ENCODE measurements at regions not wholly inside any gene's neighbourhood (a gene's known extent, or its start where the extent isn't known, plus 50 kb on each side); places are given as distances from the start of the nearest gene placed in this dataset.

DNA sequence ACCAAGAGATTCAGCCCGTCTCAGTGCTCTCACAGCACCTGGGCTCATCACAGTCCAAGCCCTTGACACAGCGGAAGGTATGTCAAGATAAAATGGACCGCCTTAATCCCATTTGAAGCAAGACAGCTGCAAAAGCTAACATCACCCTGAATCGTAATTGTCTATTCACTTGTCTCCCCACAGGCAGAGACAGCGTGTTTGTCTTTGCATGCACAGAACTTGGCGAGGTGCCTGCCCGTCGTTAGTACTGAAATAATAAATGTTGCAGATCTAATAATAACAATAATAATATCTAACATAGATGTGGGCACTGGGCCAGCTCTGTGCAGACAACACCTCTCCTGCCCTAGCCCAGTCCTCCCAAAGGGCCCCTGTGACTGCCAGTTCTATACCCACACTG lies 271.7 kb downstream of the NPHP4 start:
- Mint-ChIP-seq H3K36me3 (no peaks in the 10 kb centered on the region), H3K27ac (no peak overlapping the region), H3K4me3 (no peak overlapping the region)

DNA sequence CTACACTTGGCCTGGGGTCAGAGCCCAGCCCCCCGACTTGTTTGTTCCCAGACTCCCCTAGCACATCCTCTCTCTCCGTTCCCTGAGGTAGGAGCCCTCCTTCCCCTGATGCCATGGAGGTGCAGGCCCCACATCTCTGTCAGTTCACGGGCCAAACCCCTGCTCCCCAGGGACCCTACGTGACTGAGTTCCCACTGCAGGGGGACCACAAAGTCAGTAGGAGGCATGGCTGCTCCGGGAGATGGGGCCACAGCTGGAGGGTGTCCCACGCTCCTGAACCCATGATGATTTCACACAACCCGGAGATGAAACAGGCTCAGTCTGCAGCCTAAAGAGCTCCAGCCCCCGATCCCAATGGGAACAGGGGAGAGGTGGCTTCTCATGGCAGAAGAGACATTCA lies 272.2 kb downstream of the NPHP4 start:
- Mint-ChIP-seq H3K4me3 (no peak overlapping the region), H3K9me3 (peaks cover 8% of the 10 kb centered on the region), H3K27me3 (peaks cover 8% of the 10 kb centered on the region), H3K36me3 (no peaks in the 10 kb centered on the region), H3K27ac (no peak overlapping the region), H3K4me1 (no peaks in the 10 kb centered on the region)

More for the DNA sequence above, 271.7 kb downstream of the NPHP4 start:
- Mint-ChIP-seq H3K27me3 (peaks cover 8% of the 10 kb centered on the region), H3K4me1 (no peaks in the 10 kb centered on the region), H3K9me3 (peaks cover 4% of the 10 kb centered on the region)

DNA sequence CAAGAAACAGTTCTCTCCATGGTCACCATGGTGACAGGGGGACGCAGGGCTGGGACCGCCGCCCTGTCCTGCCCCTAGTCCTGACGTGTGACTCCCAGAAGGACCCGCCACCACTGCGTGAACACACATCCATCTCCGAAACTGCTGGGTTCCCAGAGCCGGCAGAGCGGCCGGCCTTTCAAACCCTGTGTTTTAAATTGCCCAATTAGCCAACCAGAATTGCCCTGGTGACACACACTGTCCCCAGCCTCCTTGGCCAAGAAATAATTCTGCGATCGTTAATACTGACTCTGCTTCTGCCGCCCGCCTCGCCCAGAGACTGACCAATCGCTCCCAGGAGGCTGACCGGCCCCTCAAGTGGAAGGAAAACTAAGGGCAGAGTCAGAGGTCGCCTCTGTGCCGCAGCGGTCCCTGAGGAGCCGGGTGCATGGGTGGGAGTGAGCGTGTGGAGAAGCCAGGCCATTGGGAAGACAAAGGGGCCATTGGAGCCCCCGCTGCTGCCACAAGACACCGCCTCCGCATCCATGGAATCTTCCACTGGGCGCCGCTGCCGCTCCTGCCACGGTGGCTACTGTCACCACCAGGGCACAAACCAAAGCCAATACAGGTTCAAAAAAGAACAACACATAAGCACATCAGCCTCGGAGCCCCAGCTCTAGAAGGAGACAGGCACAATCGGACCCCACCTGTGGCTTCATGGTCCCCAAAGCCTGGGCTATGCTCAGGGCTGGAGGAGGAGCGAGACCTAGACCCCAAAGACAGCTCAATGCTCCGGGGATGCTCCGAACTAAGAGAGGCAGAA lies 273.2 kb downstream of the NPHP4 start:
- peaks cover 8% of the 10 kb centered on the region for H3K27me3 Mint-ChIP-seq

DNA sequence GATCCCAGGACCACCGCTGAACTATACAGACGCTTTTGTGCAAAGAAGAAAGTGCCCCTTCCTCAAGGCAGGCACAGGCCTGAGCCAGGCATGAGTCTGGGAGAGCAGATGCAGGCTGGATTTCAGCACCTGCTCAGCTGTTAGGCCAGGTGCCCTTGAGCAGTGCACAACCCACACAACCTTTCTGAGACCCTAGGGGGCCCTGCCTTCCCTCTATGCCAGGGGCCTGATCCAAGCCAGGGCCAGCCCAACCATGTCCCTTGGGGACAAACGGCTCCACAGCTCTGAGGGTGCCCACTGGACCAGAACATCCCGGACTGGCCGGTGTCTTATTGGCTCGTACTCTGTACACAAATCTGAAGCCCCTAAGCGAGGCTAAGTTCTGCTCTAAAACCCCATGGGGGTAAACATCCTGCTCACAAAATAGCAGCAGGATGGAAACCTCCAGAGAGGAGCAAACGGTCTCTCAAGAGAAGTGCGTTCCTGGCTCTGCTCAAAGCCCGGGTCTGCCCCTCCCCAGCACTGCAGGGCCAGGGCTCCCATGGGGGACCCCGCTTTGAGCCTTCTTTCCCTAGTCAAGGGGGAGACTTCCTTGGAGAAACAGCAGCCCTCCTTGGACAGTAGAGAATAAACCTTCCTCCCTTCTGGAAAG lies 275.1 kb downstream of the NPHP4 start:
- Mint-ChIP-seq H3K4me1 (no peaks in the 10 kb centered on the region), H3K9me3 (peaks cover 12% of the 10 kb centered on the region), H3K36me3 (no peaks in the 10 kb centered on the region), H3K4me3 (no peak overlapping the region), H3K27me3 (peaks cover 8% of the 10 kb centered on the region), H3K27ac (no peak overlapping the region)

More for the DNA sequence above, 273.2 kb downstream of the NPHP4 start:
- no peaks in the 10 kb centered on the region for H3K4me1 Mint-ChIP-seq
- H3K4me3 Mint-ChIP-seq = no peak overlapping the region
- H3K9me3 Mint-ChIP-seq = peaks cover 12% of the 10 kb centered on the region
- no peaks in the 10 kb centered on the region for H3K36me3 Mint-ChIP-seq
- H3K27ac Mint-ChIP-seq = no peak overlapping the region

DNA sequence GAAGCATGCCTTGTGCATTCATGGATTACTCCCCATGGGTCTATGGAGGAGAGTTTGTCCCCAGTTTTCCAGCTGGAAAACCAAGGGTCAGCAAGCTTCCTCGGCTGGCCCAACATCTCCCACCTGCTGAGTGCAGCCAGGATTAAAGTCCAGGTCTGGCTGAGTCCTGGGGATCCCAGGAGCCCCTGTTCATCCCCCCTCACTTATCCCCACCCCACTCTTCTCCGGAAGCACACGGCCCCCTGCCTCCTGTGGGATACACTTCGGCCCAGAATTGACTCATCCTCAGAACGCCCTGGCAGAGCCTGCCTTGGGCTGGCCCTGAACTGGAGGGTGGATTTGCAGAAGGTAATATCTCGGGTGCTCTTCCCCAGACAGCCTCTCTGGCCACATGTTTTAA lies 276.1 kb downstream of the NPHP4 start:
- no peak overlapping the region for H3K27ac Mint-ChIP-seq

DNA sequence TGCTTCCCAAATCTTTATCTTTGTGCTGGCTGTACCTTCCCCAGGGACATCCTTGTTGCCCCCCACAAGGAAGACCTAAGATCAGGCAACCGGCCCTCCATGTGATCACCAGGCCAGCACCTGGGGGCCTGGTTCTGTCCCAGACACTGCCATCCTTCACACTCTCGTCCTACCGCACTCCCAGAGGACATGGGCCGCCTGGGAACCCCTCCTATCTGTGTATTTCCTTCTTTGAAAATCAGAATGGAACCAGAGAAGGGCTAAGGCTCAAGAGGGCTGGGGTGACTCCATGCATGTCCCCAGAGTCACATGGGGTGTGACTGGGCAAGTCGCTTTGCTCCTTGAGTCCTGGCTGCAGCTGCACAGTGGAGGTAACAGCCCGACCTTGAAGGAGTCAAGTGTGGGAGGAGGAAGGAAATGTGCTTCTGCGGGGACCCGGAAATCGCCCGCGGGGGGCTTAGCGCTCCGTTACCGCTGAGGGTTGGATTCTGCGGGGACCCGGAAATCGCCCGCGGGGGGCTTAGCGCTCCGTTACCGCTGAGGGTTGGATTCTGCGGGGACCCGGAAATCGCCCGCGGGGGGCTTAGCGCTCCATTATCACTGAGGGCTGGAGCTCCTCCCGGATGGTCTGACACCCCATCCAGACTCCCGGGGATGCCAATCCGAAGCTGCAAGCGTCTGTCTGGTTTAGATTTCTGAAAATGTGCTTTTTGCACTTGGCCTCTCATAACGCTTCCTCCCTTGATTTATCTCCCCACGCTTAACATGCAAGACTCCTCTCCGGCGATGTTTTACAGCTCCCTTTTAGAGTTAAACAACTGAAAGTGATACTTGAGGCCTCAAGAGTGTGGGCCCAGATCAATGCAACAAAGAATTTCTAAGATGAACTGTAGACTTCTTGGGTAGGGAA lies 278.9 kb downstream of the NPHP4 start:
- peak overlapping the region; percentile 30 for H3K27ac Mint-ChIP-seq
- peaks cover 5% of the 10 kb centered on the region for H3K27me3 Mint-ChIP-seq
- H3K4me1 Mint-ChIP-seq = no peaks in the 10 kb centered on the region
- no peak overlapping the region for H3K4me3 Mint-ChIP-seq
- no peaks in the 10 kb centered on the region for H3K36me3 Mint-ChIP-seq
- peaks cover 12% of the 10 kb centered on the region for H3K9me3 Mint-ChIP-seq

More for the DNA sequence above, 276.1 kb downstream of the NPHP4 start:
- no peaks in the 10 kb centered on the region for H3K36me3 Mint-ChIP-seq
- peaks cover 12% of the 10 kb centered on the region for H3K9me3 Mint-ChIP-seq
- no peaks in the 10 kb centered on the region for H3K4me1 Mint-ChIP-seq
- no peak overlapping the region for H3K4me3 Mint-ChIP-seq
- peaks cover 6% of the 10 kb centered on the region for H3K27me3 Mint-ChIP-seq

DNA sequence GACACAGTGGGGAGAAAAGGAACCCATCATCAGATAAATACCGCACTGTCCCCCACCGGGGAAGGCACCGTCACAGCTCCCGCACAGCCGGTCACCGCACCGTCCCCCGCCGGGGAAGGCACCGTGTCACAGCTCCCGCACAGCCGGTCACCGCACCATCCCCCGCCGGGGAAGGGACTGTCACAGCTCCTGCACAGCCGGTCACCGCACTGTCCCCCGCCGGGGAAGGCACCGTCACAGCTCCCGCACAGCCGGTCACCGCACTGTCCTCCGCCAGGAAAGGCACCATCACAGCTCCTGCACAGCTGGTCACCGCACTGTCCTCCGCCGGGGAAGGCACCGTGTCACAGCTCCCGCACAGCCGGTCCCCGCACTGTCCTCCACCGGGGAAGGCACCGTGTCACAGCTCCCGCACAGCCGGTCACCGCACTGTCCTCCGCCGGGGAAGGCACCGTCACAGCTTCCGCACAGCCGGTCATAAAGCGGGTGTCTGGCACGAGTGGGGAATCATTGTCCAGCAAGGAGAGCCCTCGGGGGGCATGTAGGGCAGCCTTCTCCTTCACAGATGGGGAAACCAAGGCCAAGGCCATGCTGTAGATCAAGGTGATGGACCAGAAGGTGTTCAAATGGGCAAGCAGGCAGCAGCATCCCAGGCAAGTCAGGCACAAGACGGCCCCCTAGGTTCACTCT lies 280.1 kb downstream of the NPHP4 start:
- Mint-ChIP-seq H3K4me1 (no peaks in the 10 kb centered on the region), H3K9me3 (peaks cover 12% of the 10 kb centered on the region), H3K36me3 (no peaks in the 10 kb centered on the region), H3K27me3 (peaks cover 1% of the 10 kb centered on the region), H3K27ac (no peak overlapping the region), H3K4me3 (no peak overlapping the region)

DNA sequence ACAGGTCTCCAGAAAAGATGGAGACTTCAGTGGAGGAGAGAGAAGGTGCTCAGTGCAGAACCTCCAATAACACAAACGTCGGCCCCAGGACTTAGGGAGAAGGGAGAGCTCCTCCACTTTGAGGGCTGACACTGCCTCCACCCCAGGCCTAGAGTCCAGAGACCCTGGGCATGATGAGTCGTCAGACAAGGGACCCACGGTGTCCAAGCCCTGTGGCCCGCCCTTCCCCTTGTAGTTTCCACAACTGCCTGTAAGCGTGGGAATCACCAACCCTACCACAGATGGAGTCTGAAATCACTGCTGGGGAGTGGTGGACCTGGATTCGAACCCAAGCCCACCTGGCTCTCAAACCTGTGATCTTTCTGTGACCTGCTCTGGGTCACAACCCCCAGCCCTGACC lies 281.1 kb downstream of the NPHP4 start:
- Mint-ChIP-seq H3K27ac (no peak overlapping the region), H3K36me3 (no peaks in the 10 kb centered on the region), H3K4me1 (no peaks in the 10 kb centered on the region), H3K9me3 (peaks cover 12% of the 10 kb centered on the region), H3K27me3 (peaks cover 1% of the 10 kb centered on the region), H3K4me3 (no peak overlapping the region)

DNA sequence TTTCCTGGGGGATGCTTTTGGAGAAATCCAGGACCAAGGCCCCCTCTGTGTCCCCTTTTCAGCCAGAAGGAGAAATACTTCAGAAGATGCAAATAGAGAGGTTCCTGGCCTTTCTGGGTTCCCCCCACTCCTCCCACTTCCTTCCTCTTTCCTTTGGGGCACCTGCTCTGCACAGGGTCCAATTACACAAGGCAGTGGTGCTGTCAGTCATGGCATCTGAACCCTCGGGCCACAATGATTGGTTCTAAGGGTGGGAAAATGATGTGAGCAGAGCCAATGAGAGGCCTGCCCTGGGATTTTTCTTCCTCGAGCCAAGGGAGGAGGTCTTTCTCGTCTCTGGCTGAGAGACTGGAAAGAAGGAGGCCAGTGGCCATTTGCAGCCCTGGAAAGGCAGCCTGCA lies 282.2 kb downstream of the NPHP4 start:
- H3K36me3 Mint-ChIP-seq = no peaks in the 10 kb centered on the region
- H3K27ac Mint-ChIP-seq = no peak overlapping the region
- peaks cover 3% of the 10 kb centered on the region for H3K9me3 Mint-ChIP-seq
- no peak overlapping the region for H3K4me3 Mint-ChIP-seq
- no peaks in the 10 kb centered on the region for H3K4me1 Mint-ChIP-seq
- H3K27me3 Mint-ChIP-seq = no peaks in the 10 kb centered on the region

DNA sequence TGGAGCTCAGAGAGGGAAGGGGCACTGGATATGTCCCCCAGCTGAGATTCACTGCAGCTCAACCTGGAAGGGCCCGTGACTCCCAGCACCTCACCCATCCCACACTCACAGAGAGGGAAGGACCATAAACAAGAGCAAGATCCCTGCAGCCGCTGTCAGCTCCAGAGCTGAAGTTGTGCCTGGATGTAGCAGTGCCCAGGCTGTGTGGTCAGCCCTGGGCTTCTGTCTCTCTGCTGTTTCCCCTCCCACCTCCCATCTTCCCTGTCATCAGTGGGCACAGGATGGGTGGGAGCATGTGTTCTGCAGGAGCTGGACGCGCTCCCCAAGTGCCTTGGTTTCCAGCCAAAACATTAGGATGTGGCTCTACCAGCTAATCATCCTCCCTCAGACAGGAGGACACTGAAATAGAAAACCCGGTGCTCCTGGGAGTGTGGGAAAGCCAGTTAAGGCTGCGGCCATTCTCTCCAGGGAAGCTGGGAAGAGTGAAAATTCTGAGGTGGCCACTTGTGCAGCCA lies 282.7 kb downstream of the NPHP4 start:
- Mint-ChIP-seq H3K36me3 (no peaks in the 10 kb centered on the region), H3K27ac (no peak overlapping the region), H3K27me3 (no peaks in the 10 kb centered on the region), H3K9me3 (no peaks in the 10 kb centered on the region), H3K4me1 (no peaks in the 10 kb centered on the region), H3K4me3 (no peak overlapping the region)

DNA sequence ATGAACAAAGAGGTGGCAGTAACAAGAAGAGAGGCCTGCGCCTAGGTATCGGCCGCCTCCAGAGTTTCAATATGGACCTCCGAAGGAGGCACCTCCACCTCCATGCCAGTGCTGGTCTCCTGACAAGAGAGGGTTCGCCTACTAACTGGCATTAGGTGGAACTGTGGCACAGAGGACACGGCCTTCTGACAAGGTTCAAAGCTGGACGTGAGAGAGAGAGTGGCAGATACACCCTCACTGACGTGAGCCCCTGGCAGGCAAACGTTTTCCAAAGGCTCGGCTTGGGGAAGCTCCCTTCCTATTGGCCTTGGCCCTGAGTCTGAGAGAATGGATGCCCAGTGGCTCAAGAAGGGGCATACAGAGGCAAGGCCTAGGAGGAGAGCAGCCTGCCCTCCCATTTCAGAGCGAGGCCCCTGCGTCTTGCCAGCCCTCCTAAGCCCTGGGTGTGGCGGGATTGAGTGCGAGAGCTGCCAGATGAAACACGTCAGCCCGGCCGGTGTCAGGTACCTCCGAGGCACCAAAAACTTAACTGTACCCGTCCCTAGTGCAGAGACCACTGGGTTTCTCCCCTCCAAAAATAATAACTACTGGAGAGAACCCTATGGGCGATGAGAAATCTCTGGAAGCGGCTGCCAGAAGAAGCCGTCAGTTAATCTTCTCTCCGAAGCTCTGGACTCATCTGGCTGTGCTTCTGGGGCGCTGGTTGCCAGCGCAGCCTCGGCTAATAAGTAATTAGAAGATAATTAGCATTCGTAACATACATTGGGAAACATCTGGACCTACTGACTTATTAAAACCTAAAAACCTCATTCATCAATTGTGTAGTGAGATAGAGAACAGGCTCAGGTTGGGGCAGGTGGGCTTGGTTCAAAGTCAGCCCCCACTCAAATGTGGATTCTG lies 283.6 kb downstream of the NPHP4 start:
- H3K4me3 Mint-ChIP-seq = no peak overlapping the region
- H3K4me1 Mint-ChIP-seq = no peaks in the 10 kb centered on the region
- no peaks in the 10 kb centered on the region for H3K36me3 Mint-ChIP-seq
- no peaks in the 10 kb centered on the region for H3K9me3 Mint-ChIP-seq
- no peak overlapping the region for H3K27ac Mint-ChIP-seq
- H3K27me3 Mint-ChIP-seq = no peaks in the 10 kb centered on the region

DNA sequence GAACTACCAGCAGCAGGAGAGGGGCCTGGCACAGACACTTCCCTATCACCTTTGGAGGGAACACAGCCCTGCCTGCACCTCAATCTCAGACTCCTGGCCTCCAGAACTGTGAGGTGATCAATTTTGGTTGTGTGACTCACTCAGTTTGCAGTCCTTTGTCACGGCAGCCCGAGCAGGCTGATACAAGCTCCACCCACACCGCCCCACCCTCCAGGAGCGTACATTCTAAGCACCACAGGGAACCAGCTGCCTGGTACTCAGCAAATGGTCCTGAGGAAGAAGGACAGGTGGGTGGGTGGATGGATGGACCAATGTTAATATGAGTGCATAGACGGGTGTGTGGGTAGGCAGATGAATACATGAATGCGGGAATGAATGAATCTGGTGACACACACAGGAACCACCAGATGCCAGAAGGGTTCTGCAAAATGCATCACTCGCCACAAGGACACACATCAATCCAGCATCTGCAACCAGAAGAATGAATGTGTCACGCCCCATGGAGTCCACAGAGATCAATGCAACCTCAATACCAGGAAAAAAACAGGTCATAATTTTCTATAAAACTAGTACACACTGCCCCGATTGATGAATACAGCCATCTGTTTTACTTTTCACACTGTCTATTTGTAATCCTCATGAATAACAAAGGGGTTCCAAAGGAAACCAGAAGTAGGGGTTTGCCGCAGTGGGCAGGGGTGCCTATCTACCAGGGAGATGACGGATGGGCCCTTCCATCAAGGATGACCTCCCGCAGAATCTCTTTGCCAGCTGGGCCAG lies 284.5 kb downstream of the NPHP4 start:
- Mint-ChIP-seq H3K4me1 (no peaks in the 10 kb centered on the region), H3K4me3 (no peak overlapping the region), H3K27me3 (peaks cover 1% of the 10 kb centered on the region), H3K9me3 (no peaks in the 10 kb centered on the region), H3K27ac (no peak overlapping the region), H3K36me3 (no peaks in the 10 kb centered on the region)

DNA sequence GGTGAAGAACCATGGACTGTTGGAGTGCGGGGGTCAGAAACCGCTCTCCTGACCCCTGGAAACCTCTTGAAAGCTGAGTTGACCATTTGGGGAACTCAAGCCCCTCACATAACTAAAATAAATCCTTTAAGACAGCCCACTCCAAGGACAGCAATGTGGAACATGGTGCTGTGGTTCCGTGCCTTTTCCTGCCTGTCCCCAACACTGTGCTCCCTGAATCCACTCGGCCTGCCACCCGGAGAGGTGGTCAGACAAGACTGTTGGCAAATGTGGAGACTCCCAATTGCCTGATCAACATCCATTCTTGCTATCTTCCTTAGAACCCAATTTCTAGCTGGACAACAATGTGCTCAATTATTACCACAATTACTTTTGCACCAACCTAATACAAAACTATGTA lies 286.0 kb downstream of the NPHP4 start:
- Mint-ChIP-seq H3K4me1 (no peaks in the 10 kb centered on the region), H3K27ac (no peak overlapping the region), H3K27me3 (peaks cover 1% of the 10 kb centered on the region), H3K9me3 (no peaks in the 10 kb centered on the region), H3K4me3 (no peak overlapping the region), H3K36me3 (no peaks in the 10 kb centered on the region)

DNA sequence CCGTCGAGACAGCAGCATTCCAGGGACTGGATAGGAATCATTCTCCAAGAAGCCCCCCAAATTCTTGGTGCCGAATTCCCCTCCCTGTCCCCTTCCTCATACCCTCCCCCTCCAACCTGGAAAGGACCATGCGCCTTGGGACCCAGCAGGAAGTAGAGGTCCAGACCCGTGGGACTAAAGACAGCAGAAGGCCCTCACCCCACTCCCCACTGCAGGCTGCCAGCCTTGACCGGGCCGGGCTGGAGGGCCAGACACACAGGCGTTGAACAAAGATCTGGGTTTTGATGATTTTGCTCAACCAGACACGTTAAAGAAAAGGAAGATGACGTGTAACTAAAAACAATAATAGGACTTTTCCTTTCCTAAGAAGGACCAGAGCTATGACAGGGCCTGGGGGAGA lies 286.5 kb downstream of the NPHP4 start:
- H3K9me3 Mint-ChIP-seq = no peaks in the 10 kb centered on the region
- no peaks in the 10 kb centered on the region for H3K4me1 Mint-ChIP-seq
- H3K27me3 Mint-ChIP-seq = peaks cover 1% of the 10 kb centered on the region
- H3K36me3 Mint-ChIP-seq = no peaks in the 10 kb centered on the region
- H3K27ac Mint-ChIP-seq = no peak overlapping the region
- no peak overlapping the region for H3K4me3 Mint-ChIP-seq

Data from activated naive CD4-positive, alpha-beta T cell treated with anti-CD3 and anti-CD28 coated beads, Interleukin-2, amount 50 U/mL, for 24 hours (primary cell).